Tibial nerve (tissue), 4 donors: ENCODE measurements at regions not wholly inside any gene's neighbourhood (a gene's known extent, or its start where the extent isn't known, plus 50 kb on each side); places are given as distances from the start of the nearest gene placed in this dataset.

ENCODE experiments used
- DNase-seq, 2 donors: peaks; one replicate each; pipeline ENCODE4 v3.0.0-alpha.2; 2019; ENCODE audit warnings: low spot score in 2 of 2
- H3K27ac ChIP-seq, 4 donors: fragments of 200-600 bp; sonication (generic) in 3 of 4; one replicate each; pipeline ENCODE4 v1.5.1; 2017 to 2019; ENCODE audit warnings: mild to moderate bottlenecking in 1 of 4
- H3K27me3 ChIP-seq, 2 donors: fragments of 200-600 bp; sonication (generic) in 1 of 2; one replicate each; pipeline versions ENCODE4 v1.5.1 to v1.6.0; 2017 to 2019
- H3K36me3 ChIP-seq, 3 donors: fragments of 200-600 bp; sonication (generic); one replicate each; pipeline ENCODE4 v1.5.1; 2018 to 2019
- H3K4me1 ChIP-seq, 4 donors: fragments of 200-600 bp; sonication (generic) in 3 of 4; one replicate each; pipeline ENCODE4 v1.5.1; 2017 to 2019
- H3K4me3 ChIP-seq, 4 donors: fragments of 200-600 bp; sonication (generic) in 3 of 4; one replicate each; pipeline ENCODE4 v1.5.1; 2017 to 2019; ENCODE audit warnings: mild to moderate bottlenecking in 1 of 4, moderate library complexity in 1 of 4
- H3K9me3 ChIP-seq, 4 donors: fragments of 200-600 bp; sonication (generic) in 3 of 4; one replicate each; pipeline ENCODE4 v1.5.1; 2017 to 2019
- CTCF ChIP-seq, 5 experiments: fragments of 200-600 bp in 3 of 5; fragments of 450-650 bp in 2 of 5; sonication (generic) in 3 of 5; IDR thresholded peaks; one replicate each; pipeline ENCODE4 v1.5.1; 2016 to 2019; ENCODE audit warnings: antibody characterized with exemption in 5 of 5, mild to moderate bottlenecking in 3 of 5, moderate library complexity in 2 of 5
- EP300 ChIP-seq, 2 donors: sonication (generic); formaldehyde crosslinking; IDR thresholded peaks; one replicate each; pipeline ENCODE4 v1.6.1; 2017; ENCODE audit warnings: antibody characterized with exemption in 2 of 2, mild to moderate bottlenecking in 1 of 2
- POLR2A ChIP-seq, 2 donors: fragments of 450-650 bp; IDR thresholded peaks; one replicate each; pipeline ENCODE4 v1.6.1; 2017; ENCODE audit warnings: antibody characterized with exemption in 2 of 2, mild to moderate bottlenecking in 2 of 2, moderate library complexity in 2 of 2
- WGBS, 2 donors: methylation state at CpG; one replicate each; pipeline ENCODE4 v1.1.5; 2018; 5-methylcytosine and 5-hydroxymethylcytosine counted together

GRCh38 chr2:122830157-122830556, 1074.7 kb downstream of the TSN start:
- no peak for DNase-seq
- 84 to 90% methylated on average over 4 of the region's 4 CpGs for WGBS, 2 donors
- no peak overlapping the region for H3K27ac ChIP-seq
- TF ChIP-seq POLR2A (IDR thresholded peaks at IDR 0.05): no peak
- TF ChIP-seq CTCF (IDR thresholded peaks at IDR 0.05): no peak
- TF ChIP-seq EP300 (IDR thresholded peaks at IDR 0.05): no peak
- H3K9me3 ChIP-seq: peaks cover 0 to 4% (median 0%) of the 10 kb centered on the region in 4 donors
- no peaks in the 10 kb centered on the region for H3K4me1 ChIP-seq
- H3K4me3 ChIP-seq: no peak overlapping the region
- H3K36me3 ChIP-seq: no peaks in the 10 kb centered on the region
- H3K27me3 ChIP-seq: no peaks in the 10 kb centered on the region

DNA sequence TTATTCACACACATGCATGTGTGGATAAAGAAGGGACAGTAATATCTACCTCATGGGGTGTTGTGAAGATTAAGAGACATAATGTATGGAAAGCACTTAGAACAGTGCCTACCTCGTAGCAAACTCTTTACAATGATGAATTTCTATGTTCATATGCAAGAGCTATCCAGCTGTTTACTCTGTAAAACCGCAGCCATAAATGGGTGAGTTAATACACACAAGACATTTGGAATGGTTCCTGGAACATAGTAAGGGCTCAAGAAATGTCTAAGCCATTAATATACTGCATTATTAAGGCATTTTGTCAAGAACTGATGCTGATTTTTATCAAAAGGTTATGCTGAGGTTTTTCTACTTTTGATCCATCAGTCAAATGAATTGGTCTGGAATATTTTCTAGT, 1076.2 kb downstream of the TSN start:
- TF ChIP-seq CTCF (IDR thresholded peaks at IDR 0.05) (no peak), POLR2A (IDR thresholded peaks at IDR 0.05) (no peak), EP300 (IDR thresholded peaks at IDR 0.05) (no peak)
- 49 to 67% methylated on average over 2 of the region's 2 CpGs for WGBS, 2 donors

GRCh38 chr2:122843503-122843902, 1088.1 kb downstream of the TSN start:
- no peak for DNase-seq
- Histone ChIP-seq H3K4me3 (no peak overlapping the region), H3K4me1 (no peaks in the 10 kb centered on the region), H3K27me3 (no peaks in the 10 kb centered on the region), H3K36me3 (no peaks in the 10 kb centered on the region), H3K9me3 (no peaks in the 10 kb centered on the region), H3K27ac (peak overlapping the region in 1 of 4 donors; percentile 44)
- TF ChIP-seq EP300 (IDR thresholded peaks at IDR 0.05) (peak in 1 of 2 donors; percentile 42), CTCF (IDR thresholded peaks at IDR 0.05) (no peak)
- 74 to 79% methylated on average over 3 of the region's 3 CpGs for WGBS, 2 donors

More for the DNA sequence above, 1076.2 kb downstream of the TSN start:
- Histone ChIP-seq H3K36me3 (no peaks in the 10 kb centered on the region), H3K4me1 (no peaks in the 10 kb centered on the region), H3K9me3 (peaks cover 0 to 4% (median 0%) of the 10 kb centered on the region in 4 donors), H3K27ac (no peak overlapping the region), H3K4me3 (no peak overlapping the region), H3K27me3 (no peaks in the 10 kb centered on the region)
- no peak for DNase-seq

- Histone ChIP-seq H3K9me3 (no peaks in the 10 kb centered on the region), H3K4me3 (no peak overlapping the region), H3K27me3 (no peaks in the 10 kb centered on the region), H3K36me3 (no peaks in the 10 kb centered on the region), H3K27ac (no peak overlapping the region), H3K4me1 (no peaks in the 10 kb centered on the region)
- no peak for DNase-seq
- TF ChIP-seq EP300 (IDR thresholded peaks at IDR 0.05): no peak
- TF ChIP-seq CTCF (IDR thresholded peaks at IDR 0.05): no peak
- no peak for TF ChIP-seq POLR2A (IDR thresholded peaks at IDR 0.05)
- 31 to 36% methylated on average over 4 of the region's 4 CpGs for WGBS, 2 donors
Measured at GRCh38 chr2:122851161-122851560, 1095.7 kb downstream of the TSN start.

DNA sequence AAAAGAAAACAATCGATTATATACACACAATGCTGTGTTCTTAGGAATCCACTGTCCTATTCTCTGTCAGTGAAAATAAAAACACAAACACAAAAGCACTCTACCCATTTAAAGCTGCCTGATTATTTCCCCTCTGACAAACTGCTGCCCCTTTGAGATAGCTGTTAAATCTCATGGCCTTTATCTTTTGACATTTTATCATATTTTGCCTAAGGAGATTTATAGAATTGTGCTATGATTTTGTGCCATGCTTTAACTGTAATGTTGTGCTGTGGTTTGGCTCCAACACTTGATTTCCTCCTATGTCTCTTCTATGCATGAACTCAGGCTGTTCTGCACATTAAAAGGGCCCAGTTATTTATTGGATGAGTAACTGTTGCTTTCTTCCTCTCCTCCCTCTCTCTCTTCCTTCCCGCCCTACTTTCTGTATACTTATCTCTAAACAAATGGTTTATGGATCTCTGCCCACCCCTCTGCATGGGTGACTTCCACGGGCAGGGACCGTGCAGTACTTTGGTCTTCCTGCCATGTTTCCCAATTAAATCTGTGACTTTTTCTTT, 1096.6 kb downstream of the TSN start:
- TF ChIP-seq EP300 (IDR thresholded peaks at IDR 0.05): no peak
- TF ChIP-seq CTCF (IDR thresholded peaks at IDR 0.05): no peak
- TF ChIP-seq POLR2A (IDR thresholded peaks at IDR 0.05): no peak
- Histone ChIP-seq H3K9me3 (no peaks in the 10 kb centered on the region), H3K27me3 (no peaks in the 10 kb centered on the region), H3K36me3 (no peaks in the 10 kb centered on the region), H3K27ac (no peak overlapping the region), H3K4me3 (no peak overlapping the region), H3K4me1 (no peaks in the 10 kb centered on the region)
- DNase-seq: no peak
- WGBS, 2 donors: 72 to 74% methylated on average over 4 of the region's 4 CpGs
